ENCODE measurements at regions not wholly inside any gene's neighbourhood (a gene's known extent, or its start where the extent isn't known, plus 50 kb on each side); places are given as distances from the start of the nearest gene placed in this dataset.

GRCh38 chr1:233444484-233444883 lies 117.0 kb downstream of the MAP3K21 start:
- H3K4me3 ChIP-seq (ENCODE audit: low read depth, low read length), result no peak overlapping the region
- DNase-seq (ENCODE audit: low read depth), result no peak
- H3K36me3 ChIP-seq (ENCODE audit: control insufficient read depth, insufficient read depth, low read length), result no peaks in the 10 kb centered on the region
- no peaks in the 10 kb centered on the region for H3K27me3 ChIP-seq (ENCODE audit: control insufficient read depth, insufficient read depth, low read length)
- TF ChIP-seq, protein P1, sequence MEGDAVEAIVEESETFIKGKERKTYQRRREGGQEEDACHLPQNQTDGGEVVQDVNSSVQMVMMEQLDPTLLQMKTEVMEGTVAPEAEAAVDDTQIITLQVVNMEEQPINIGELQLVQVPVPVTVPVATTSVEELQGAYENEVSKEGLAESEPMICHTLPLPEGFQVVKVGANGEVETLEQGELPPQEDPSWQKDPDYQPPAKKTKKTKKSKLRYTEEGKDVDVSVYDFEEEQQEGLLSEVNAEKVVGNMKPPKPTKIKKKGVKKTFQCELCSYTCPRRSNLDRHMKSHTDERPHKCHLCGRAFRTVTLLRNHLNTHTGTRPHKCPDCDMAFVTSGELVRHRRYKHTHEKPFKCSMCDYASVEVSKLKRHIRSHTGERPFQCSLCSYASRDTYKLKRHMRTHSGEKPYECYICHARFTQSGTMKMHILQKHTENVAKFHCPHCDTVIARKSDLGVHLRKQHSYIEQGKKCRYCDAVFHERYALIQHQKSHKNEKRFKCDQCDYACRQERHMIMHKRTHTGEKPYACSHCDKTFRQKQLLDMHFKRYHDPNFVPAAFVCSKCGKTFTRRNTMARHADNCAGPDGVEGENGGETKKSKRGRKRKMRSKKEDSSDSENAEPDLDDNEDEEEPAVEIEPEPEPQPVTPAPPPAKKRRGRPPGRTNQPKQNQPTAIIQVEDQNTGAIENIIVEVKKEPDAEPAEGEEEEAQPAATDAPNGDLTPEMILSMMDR (IDR thresholded peaks at IDR 0.05; ENCODE audit: insufficient read depth, low read length, poor library complexity, severe bottlenecking), result no peak

GRCh38 chr1:233445737-233446136 lies 118.2 kb downstream of the MAP3K21 start:
- Histone ChIP-seq H3K36me3 (ENCODE audit: control insufficient read depth, insufficient read depth, low read length) (no peaks in the 10 kb centered on the region), H3K4me3 (ENCODE audit: low read depth, low read length) (no peak overlapping the region), H3K27me3 (ENCODE audit: control insufficient read depth, insufficient read depth, low read length) (no peaks in the 10 kb centered on the region)
- DNase-seq (ENCODE audit: low read depth), result no peak
- TF ChIP-seq, protein P1 (IDR thresholded peaks at IDR 0.05; ENCODE audit: insufficient read depth, low read length, poor library complexity, severe bottlenecking), result no peak

DNA sequence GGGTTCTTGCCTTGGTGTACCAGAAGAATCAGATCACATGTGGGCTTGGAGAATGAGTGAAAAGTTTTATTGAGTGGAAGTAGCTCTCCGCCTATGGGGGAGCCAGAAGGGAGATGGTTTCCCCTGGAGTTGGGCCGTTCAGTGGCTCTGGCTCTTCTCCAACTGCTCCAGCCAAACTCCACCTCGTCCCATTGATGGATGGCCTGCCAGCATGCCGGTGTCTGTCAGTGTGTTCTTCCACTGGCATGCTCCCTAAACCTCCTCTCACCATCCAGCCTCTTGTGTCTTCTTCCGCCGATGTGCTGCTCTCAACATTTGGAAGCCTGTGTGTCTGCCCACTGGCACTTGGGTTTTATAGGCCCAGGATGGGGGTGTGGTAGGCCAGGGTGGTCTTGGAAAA lies 119.4 kb downstream of the MAP3K21 start:
- Histone ChIP-seq H3K27me3 (ENCODE audit: control insufficient read depth, insufficient read depth, low read length) (no peaks in the 10 kb centered on the region), H3K4me3 (ENCODE audit: low read depth, low read length) (no peak overlapping the region), H3K36me3 (ENCODE audit: control insufficient read depth, insufficient read depth, low read length) (no peaks in the 10 kb centered on the region)
- DNase-seq (ENCODE audit: low read depth), result no peak
- TF ChIP-seq, protein P1 (IDR thresholded peaks at IDR 0.05; ENCODE audit: insufficient read depth, low read length, poor library complexity, severe bottlenecking), result no peak

- H3K36me3 ChIP-seq (ENCODE audit: control insufficient read depth, insufficient read depth, low read length), result no peaks in the 10 kb centered on the region
- H3K27me3 ChIP-seq (ENCODE audit: control insufficient read depth, insufficient read depth, low read length), result no peaks in the 10 kb centered on the region
- H3K4me3 ChIP-seq (ENCODE audit: low read depth, low read length), result no peak overlapping the region
- TF ChIP-seq, protein P1 (IDR thresholded peaks at IDR 0.05; ENCODE audit: insufficient read depth, low read length, poor library complexity, severe bottlenecking), result no peak
- no peak for DNase-seq (ENCODE audit: low read depth)
Measured at GRCh38 chr1:233448109-233448689, 120.7 kb downstream of the MAP3K21 start.

- Histone ChIP-seq H3K36me3 (ENCODE audit: control insufficient read depth, insufficient read depth, low read length) (no peaks in the 10 kb centered on the region), H3K4me3 (ENCODE audit: low read depth, low read length) (no peak overlapping the region), H3K27me3 (ENCODE audit: control insufficient read depth, insufficient read depth, low read length) (no peaks in the 10 kb centered on the region)
- TF ChIP-seq, protein P1 (IDR thresholded peaks at IDR 0.05; ENCODE audit: insufficient read depth, low read length, poor library complexity, severe bottlenecking), result no peak
- no peak for DNase-seq (ENCODE audit: low read depth)
Measured at GRCh38 chr1:233452724-233453123, 125.2 kb downstream of the MAP3K21 start.
